ENCODE measurements at regions not wholly inside any gene's neighbourhood (a gene's known extent, or its start where the extent isn't known, plus 50 kb on each side); places are given as distances from the start of the nearest gene placed in this dataset.

DNA sequence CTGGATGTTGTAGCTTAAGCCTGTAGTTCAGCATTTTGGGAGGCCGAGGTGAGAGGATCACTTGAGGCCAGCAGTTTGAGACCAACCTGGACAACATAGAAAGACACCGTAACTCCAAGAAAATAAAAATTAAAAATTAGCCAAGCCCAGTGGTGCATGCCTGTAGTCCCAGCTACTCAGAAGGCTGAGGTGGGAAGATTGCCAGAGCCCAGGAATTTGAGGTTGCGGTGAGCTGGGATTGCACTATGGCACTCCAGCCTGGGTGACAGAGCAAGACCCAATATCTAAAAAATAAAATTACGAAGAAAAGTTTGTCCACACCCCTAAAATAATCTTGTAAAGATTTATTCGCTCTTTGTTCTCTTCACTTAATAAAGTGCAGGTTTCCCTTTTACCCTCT lies 951.0 kb downstream of the TYW1 start:
- TF ChIP-seq POLR2A (IDR thresholded peaks at IDR 0.05) = no peak
- TF ChIP-seq, protein P1, sequence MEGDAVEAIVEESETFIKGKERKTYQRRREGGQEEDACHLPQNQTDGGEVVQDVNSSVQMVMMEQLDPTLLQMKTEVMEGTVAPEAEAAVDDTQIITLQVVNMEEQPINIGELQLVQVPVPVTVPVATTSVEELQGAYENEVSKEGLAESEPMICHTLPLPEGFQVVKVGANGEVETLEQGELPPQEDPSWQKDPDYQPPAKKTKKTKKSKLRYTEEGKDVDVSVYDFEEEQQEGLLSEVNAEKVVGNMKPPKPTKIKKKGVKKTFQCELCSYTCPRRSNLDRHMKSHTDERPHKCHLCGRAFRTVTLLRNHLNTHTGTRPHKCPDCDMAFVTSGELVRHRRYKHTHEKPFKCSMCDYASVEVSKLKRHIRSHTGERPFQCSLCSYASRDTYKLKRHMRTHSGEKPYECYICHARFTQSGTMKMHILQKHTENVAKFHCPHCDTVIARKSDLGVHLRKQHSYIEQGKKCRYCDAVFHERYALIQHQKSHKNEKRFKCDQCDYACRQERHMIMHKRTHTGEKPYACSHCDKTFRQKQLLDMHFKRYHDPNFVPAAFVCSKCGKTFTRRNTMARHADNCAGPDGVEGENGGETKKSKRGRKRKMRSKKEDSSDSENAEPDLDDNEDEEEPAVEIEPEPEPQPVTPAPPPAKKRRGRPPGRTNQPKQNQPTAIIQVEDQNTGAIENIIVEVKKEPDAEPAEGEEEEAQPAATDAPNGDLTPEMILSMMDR (IDR thresholded peaks at IDR 0.05) = no peak
- H3K4me3 ChIP-seq = no peak overlapping the region
- no peaks in the 10 kb centered on the region for H3K9me3 ChIP-seq
- peaks cover 0 to 7% (median 0%) of the 10 kb centered on the region in 9 donors for H3K27me3 ChIP-seq
- H3K27ac ChIP-seq = no peak overlapping the region
- intact Hi-C loops (cut with DNase I) = no loop called here
- H3K4me1 ChIP-seq = no peaks in the 10 kb centered on the region
- ATAC-seq (no peak), DNase-seq (no peak)
- WGBS, 4 donors = 87 to 94% (median 89%) methylated on average over 5 of the region's 5 CpGs
- no peaks in the 10 kb centered on the region for H3K36me3 ChIP-seq

DNA sequence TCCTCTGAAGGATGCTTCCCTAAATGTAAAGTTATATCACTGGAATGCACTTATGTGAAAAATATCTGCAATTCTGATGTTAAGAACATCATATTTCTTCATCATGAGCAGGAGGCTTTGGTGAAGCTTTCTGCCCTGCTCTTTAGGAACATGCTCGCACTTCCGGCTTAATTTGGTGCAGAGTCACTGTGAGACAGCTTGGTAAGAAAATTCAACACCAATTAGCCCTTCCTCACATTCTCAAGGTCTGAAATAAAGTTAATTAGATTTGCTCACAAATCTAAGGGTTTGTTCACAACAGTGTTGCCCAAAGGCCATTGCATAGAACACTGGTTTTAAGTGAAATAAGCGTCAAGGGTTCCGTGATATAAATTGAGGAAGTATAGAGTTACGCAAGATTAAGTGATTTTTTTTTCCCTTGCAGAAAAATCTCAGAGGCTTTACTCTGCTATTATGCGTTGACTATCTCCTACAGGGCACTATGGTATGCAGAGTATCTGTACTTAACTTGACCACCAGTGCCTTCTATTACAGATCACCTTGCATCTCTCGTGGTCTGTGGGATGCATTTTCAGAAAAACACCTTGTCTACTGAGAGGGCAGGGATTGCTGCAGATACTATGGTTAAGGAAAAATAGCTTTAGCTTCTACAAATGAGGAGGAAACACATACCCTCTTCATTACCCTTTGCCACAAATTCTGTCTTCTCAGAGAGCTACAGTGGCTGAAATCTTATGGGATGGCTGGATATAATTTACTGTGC lies 953.9 kb downstream of the TYW1 start:
- TF ChIP-seq, protein P1 (IDR thresholded peaks at IDR 0.05) = no peak
- no peak for TF ChIP-seq POLR2A (IDR thresholded peaks at IDR 0.05)
- no peaks in the 10 kb centered on the region for H3K36me3 ChIP-seq
- H3K27me3 ChIP-seq = peaks cover 0 to 11% (median 0%) of the 10 kb centered on the region in 9 donors
- no peak overlapping the region for H3K27ac ChIP-seq
- H3K4me3 ChIP-seq = no peak overlapping the region
- no peak for ATAC-seq
- DNase-seq = no peak
- no peaks in the 10 kb centered on the region for H3K4me1 ChIP-seq
- 59 to 67% (median 63%) methylated on average over 7 of the region's 7 CpGs for WGBS, 4 donors
- intact Hi-C loops (cut with DNase I) = no loop called here
- H3K9me3 ChIP-seq = no peaks in the 10 kb centered on the region

DNA sequence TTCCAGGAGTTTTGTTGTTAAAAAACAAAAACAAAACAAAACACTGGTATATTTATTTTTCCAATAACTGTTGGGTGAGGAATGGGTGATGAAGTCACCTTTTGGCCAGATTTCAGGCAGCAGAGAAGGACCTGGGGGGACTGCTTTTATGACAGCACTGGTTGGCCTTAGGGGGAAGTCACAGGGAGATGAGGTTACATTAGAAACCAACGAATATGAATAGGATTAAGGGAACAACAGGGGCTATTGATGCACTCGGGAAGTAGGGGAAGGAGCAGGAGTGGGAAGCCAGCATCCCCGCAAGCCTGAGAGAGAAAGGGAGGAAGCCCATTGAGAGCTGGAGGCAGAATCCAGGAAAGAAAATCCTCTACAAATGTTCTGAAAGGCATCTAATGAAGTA lies 958.4 kb downstream of the TYW1 start:
- no peaks in the 10 kb centered on the region for H3K36me3 ChIP-seq
- H3K4me1 ChIP-seq = no peaks in the 10 kb centered on the region
- no peak overlapping the region for H3K27ac ChIP-seq
- no peak overlapping the region for H3K4me3 ChIP-seq
- TF ChIP-seq, protein P1 (IDR thresholded peaks at IDR 0.05) = no peak
- TF ChIP-seq POLR2A (IDR thresholded peaks at IDR 0.05) = no peak
- peaks cover 0 to 7% (median 0%) of the 10 kb centered on the region in 12 donors for H3K9me3 ChIP-seq
- WGBS, 4 donors = 22 to 28% (median 27%) methylated on average over 3 of the region's 3 CpGs
- no peak for ATAC-seq
- DNase-seq = no peak
- H3K27me3 ChIP-seq = peaks cover 0 to 7% (median 0%) of the 10 kb centered on the region in 9 donors
- intact Hi-C loops (cut with DNase I) = no loop called here

DNA sequence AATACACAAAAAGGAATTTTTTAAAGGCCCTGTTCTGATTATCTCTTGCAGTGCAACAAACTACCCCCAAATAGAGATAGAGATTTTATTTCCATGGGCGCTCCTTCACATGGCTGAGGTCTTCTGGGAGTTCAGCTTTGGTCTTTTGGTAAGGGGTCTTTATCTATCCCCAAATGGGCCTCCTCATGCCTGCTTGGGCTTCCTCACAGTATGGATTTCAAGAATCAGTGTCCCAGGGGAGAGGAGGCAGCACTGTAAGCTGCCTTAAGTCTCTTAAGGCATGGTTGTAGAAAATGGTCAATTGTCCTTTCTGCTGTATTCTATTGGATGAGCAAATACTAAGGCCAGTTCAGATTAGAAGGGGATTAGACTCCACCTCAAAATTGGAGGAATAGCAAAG lies 966.2 kb downstream of the TYW1 start:
- no peak for DNase-seq
- no peak overlapping the region for H3K4me3 ChIP-seq
- 32 to 75% (median 69%) methylated on average over 1 of the region's 1 CpG; no CpG with 5 or more reads in 1 of the 4 donors for WGBS, 4 donors
- ATAC-seq = no peak
- no peak overlapping the region for H3K27ac ChIP-seq
- no peaks in the 10 kb centered on the region for H3K27me3 ChIP-seq
- no peaks in the 10 kb centered on the region for H3K4me1 ChIP-seq
- no peaks in the 10 kb centered on the region for H3K36me3 ChIP-seq
- TF ChIP-seq, protein P1 (IDR thresholded peaks at IDR 0.05) = no peak
- intact Hi-C loops (cut with DNase I) = no loop called here
- H3K9me3 ChIP-seq = peaks cover 0 to 14% (median 0%) of the 10 kb centered on the region in 12 donors
